ENCODE measurements at regions not wholly inside any gene's neighbourhood (a gene's known extent, or its start where the extent isn't known, plus 50 kb on each side); places are given as distances from the start of the nearest gene placed in this dataset.

DNA sequence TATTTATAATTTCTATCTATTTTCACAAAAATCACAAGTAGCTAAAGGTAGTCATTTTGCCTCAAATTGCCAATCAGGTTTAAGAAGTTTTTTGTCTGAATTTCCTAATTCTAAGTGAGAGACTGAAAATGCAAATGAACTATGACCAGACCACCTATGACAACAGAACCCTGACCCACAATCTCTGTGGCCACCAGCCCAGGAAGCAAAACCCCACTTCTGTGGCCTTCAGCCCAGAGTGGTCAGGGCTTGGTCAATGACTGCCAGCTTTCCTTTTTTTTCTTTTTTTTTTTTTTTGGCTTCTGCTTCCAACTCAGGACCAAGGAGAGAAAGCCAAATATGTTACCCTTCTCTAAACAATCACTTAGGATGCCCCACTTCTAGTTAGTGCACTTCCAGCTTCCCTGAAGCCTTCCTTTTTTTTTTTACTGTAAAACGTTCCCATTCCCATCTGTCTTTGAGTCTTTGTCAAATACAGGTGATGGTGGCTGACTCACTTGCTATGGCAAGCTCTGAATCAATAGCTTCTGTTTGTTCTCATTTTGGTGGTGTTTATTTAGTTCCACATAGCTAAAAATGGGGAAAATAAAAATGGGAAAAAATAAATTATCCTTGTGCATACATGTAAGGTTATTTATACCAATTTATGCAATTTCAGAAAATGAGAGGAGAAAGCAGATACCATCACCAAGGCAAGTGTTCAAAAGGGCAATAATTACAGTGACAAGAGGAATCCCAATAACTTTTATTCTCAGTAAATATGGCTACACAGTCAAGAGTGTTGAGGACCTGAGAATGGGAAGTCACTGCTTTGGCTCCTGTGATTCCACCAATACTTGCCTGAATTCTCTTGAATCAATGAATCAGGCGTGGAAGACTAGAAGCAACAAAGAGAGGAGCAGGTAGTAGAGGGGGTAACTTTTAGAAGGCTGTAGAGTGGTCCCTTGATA, 170.3 kb upstream of the PDE7B start:
- TF ChIP-seq CTCF (IDR thresholded peaks at IDR 0.05; ENCODE audit: low read depth, low read length) (no peak), POLR2A (IDR thresholded peaks at IDR 0.05; ENCODE audit: extremely low read depth, insufficient read length) (no peak)
